Heart left ventricle (tissue), 13 donors: ENCODE measurements at regions not wholly inside any gene's neighbourhood (a gene's known extent, or its start where the extent isn't known, plus 50 kb on each side); places are given as distances from the start of the nearest gene placed in this dataset.

Source experiments
- CTCF ChIP-seq, 12 donors: fragments of 200-600 bp; sonication (generic) in 4 of 12; IDR thresholded peaks; one replicate each; pipeline versions ENCODE4 v1.5.0 to v1.8.0; 2018 to 2022; ENCODE audit warnings: antibody characterized with exemption in 12 of 12, mild to moderate bottlenecking in 5 of 12
- POLR2A ChIP-seq, 2 donors: fragments of 450-650 bp; IDR thresholded peaks; one replicate each; pipeline ENCODE4 v1.6.1; 2017; ENCODE audit warnings: antibody characterized with exemption in 2 of 2, mild to moderate bottlenecking in 2 of 2, moderate library complexity in 2 of 2
- donor health status: ischemic (EF 13 %, LVEDD 7.1; RV severe dilation, severe dysfunction).
- donor health status: DM: no; HTN: yes; CAD: no.
- donor health status: DM: no; HTN: no; CAD: no.
- donor health status: ischemic (EF 25% LVEDD 6.9; RV normal size, moderate dysfunction).
- donor health status: ischemic (EF 25% LVEDD 5.7; RV mildly dilated, moderate dysfunction).
- donor health status: ischemic (EF 35%, LVEDD 5.7; RV mildly dilated, moderate dysfunction).
- donor health status: nonischemic (EF 11% LVEDD 7.7; RV severe dilation, severe dysfunction).
- donor health status: DM: yes; HTN: yes; CAD: no.
- donor health status: PGD.
- donor health status: ischemic (EF 29% LVEDD 5.4; RV normal size, mild dysfunction).
- donor health status: nonischemic (EF 23%, LVEDD 6.1; RV moderate dilation, normal function).

- TF ChIP-seq CTCF (IDR thresholded peaks at IDR 0.05) (no peak), POLR2A (IDR thresholded peaks at IDR 0.05) (no peak)
Observed at GRCh38 chr16:61243954-61244353, 792.3 kb downstream of the CDH8 start.
